ENCODE measurements at regions not wholly inside any gene's neighbourhood (a gene's known extent, or its start where the extent isn't known, plus 50 kb on each side); places are given as distances from the start of the nearest gene placed in this dataset.

DNA sequence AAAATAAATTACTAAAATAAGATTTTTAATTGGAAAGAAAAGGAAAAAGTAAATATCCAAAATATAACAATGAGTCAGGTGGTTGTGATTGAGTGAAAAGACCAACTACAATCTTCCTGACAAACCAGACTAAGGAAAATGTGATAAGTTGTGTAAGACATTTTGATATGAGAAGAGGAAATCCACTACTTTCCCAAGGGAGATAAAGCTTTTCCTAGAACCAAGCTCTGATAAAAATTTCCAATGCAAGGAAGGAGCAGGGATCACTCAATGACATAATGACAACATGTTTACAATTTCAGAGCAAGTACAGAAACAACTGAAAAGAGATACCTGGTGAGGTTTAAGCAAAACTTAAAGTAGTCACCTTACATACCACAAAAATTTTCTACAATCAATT lies 305.1 kb upstream of the RASGEF1B start:
- Histone ChIP-seq H3K4me1 (no peaks in the 10 kb centered on the region), H3K27ac (no peak overlapping the region), H3K36me3 (no peaks in the 10 kb centered on the region), H3K4me2 (no peak overlapping the region), H3K9ac (no peak overlapping the region), H3K9me3 (no peaks in the 10 kb centered on the region), H4K20me1 (no peaks in the 10 kb centered on the region), H3K27me3 (no peaks in the 10 kb centered on the region), H3K4me3 (no peak overlapping the region)
- TF ChIP-seq Cebpa-rat (IDR thresholded peaks at IDR 0.05), result no peak

GRCh38 chr4:81773557-81773956 lies 301.9 kb upstream of the RASGEF1B start:
- no peaks in the 10 kb centered on the region for H3K9me3 ChIP-seq
- no peak for TF ChIP-seq Cebpa-rat (IDR thresholded peaks at IDR 0.05)
- H3K4me3 ChIP-seq, result no peak overlapping the region
- H3K4me2 ChIP-seq, result no peak overlapping the region
- H3K27me3 ChIP-seq, result no peaks in the 10 kb centered on the region
- no peaks in the 10 kb centered on the region for H4K20me1 ChIP-seq
- H3K4me1 ChIP-seq, result no peaks in the 10 kb centered on the region
- no peak overlapping the region for H3K27ac ChIP-seq
- no peaks in the 10 kb centered on the region for H3K36me3 ChIP-seq
- no peak overlapping the region for H3K9ac ChIP-seq

DNA sequence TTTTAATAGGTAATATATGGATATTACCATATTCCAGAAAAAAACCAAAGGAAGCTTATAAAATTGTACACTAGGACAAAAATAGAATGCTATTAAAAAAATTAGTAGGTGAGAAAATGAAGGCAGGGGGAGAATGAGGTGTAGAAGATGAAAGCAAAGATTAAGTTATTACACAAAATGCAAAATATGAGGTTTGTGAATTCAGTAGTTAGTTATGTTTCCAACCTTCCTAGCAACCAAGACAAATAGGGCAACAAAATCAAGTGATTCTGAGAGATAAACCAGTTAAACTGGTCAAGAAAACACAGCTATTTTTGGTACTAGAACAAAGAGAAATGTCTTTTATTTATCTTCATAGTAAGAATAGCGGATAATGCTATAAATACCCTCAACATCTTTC lies 300.0 kb upstream of the RASGEF1B start:
- no peaks in the 10 kb centered on the region for H3K9me3 ChIP-seq
- H3K4me2 ChIP-seq, result no peak overlapping the region
- H3K9ac ChIP-seq, result no peak overlapping the region
- no peak overlapping the region for H3K27ac ChIP-seq
- no peaks in the 10 kb centered on the region for H3K27me3 ChIP-seq
- no peak overlapping the region for H3K4me3 ChIP-seq
- TF ChIP-seq Cebpa-rat (IDR thresholded peaks at IDR 0.05), result no peak
- no peaks in the 10 kb centered on the region for H3K4me1 ChIP-seq
- H3K36me3 ChIP-seq, result no peaks in the 10 kb centered on the region
- H4K20me1 ChIP-seq, result no peaks in the 10 kb centered on the region

GRCh38 chr4:81769244-81769643 lies 297.5 kb upstream of the RASGEF1B start:
- no peaks in the 10 kb centered on the region for H3K9me3 ChIP-seq
- H3K36me3 ChIP-seq, result no peaks in the 10 kb centered on the region
- H3K4me2 ChIP-seq, result no peak overlapping the region
- no peaks in the 10 kb centered on the region for H3K27me3 ChIP-seq
- no peaks in the 10 kb centered on the region for H4K20me1 ChIP-seq
- H3K9ac ChIP-seq, result no peak overlapping the region
- no peaks in the 10 kb centered on the region for H3K4me1 ChIP-seq
- H3K27ac ChIP-seq, result no peak overlapping the region
- no peak overlapping the region for H3K4me3 ChIP-seq
- no peak for TF ChIP-seq Cebpa-rat (IDR thresholded peaks at IDR 0.05)

DNA sequence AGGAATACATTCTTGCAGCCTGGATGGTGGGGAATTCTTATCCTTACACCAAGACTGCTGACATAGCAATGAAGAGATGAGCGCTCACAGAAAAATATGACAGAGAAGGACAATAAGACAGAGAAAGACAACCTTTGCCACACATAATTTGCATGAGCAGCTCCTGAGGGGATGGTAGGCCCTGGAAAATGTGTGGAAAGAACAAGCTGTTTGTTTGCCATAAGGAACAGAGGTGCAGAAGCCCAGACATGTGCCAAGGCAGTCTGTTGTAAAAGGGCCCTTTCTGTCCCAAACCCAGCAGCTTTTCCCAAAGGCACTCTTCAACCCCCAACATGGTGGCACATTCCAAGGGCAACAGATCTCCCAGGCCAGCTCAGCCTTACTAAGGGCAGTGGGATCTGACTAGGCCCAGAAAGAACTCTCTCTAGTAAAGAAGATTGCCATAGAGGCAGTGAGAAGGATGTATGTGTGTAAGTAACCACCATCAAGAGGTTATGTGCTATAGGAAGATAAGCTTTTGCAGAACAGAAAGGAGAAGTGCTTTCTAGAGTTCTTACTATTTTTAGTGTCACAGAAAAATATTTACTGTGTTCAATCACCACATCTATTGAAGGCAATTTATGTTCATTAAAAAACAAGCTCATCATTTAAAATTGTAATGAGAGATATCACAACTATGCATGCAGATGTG lies 287.0 kb upstream of the RASGEF1B start:
- Histone ChIP-seq H4K20me1 (no peaks in the 10 kb centered on the region), H3K27me3 (no peaks in the 10 kb centered on the region), H3K9ac (no peak overlapping the region), H3K4me3 (no peak overlapping the region), H3K27ac (no peak overlapping the region), H3K9me3 (no peaks in the 10 kb centered on the region), H3K4me2 (no peak overlapping the region), H3K4me1 (peaks cover 21% of the 10 kb centered on the region), H3K36me3 (no peaks in the 10 kb centered on the region)
- no peak for TF ChIP-seq Cebpa-rat (IDR thresholded peaks at IDR 0.05)

DNA sequence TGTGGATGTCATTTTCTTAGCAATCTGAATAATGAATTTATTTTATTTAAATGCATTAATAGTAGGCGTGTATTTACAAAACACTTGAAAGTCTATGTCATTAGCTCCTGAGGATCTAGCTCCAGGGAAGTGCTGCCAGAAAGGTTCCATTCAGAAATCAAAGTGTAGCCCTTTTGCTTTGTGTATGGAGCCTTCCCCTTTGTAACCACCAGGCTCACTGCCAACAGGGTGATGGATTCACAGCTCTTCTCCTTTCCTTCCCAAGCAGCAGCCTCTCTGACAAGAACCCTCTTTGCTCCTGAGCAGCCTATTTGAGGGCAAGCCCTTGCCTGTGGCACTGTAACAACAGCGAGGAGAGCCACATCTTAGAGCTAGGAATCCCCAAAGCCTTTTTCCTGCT lies 286.0 kb upstream of the RASGEF1B start:
- no peak overlapping the region for H3K9ac ChIP-seq
- no peaks in the 10 kb centered on the region for H4K20me1 ChIP-seq
- no peak overlapping the region for H3K4me3 ChIP-seq
- no peak for TF ChIP-seq Cebpa-rat (IDR thresholded peaks at IDR 0.05)
- no peak overlapping the region for H3K27ac ChIP-seq
- H3K4me1 ChIP-seq, result peaks cover 21% of the 10 kb centered on the region
- no peaks in the 10 kb centered on the region for H3K27me3 ChIP-seq
- H3K9me3 ChIP-seq, result no peaks in the 10 kb centered on the region
- no peak overlapping the region for H3K4me2 ChIP-seq
- no peaks in the 10 kb centered on the region for H3K36me3 ChIP-seq

- Histone ChIP-seq H3K27me3 (no peaks in the 10 kb centered on the region), H3K27ac (no peak overlapping the region), H3K9ac (no peak overlapping the region), H3K9me3 (no peaks in the 10 kb centered on the region), H4K20me1 (no peaks in the 10 kb centered on the region), H3K4me1 (peaks cover 21% of the 10 kb centered on the region), H3K36me3 (no peaks in the 10 kb centered on the region), H3K4me3 (no peak overlapping the region), H3K4me2 (peak overlapping the region; percentile 23)
- no peak for TF ChIP-seq Cebpa-rat (IDR thresholded peaks at IDR 0.05)
Observed at GRCh38 chr4:81756973-81757372, 285.3 kb upstream of the RASGEF1B start.

DNA sequence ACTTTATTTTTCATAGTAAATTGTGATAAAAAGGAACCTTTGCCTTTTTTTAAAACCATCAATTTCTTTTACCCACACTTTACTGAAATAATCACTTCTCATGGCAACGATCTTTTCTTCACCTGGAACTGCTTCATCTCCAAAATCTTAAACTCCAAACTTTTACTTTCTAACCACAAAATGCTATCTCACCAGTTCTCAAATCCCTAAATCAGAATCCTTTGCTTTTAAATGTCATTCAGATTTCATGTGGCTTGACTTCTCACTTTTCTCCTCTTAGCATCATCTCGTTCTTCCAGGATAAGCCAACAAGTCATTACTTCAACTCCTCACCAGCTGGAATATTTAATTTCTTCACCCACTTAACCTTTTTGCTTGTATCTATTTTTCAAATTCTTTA lies 284.3 kb upstream of the RASGEF1B start:
- no peaks in the 10 kb centered on the region for H3K27me3 ChIP-seq
- H3K9ac ChIP-seq, result no peak overlapping the region
- no peak overlapping the region for H3K4me3 ChIP-seq
- no peak for TF ChIP-seq Cebpa-rat (IDR thresholded peaks at IDR 0.05)
- H3K4me1 ChIP-seq, result peaks cover 21% of the 10 kb centered on the region
- H4K20me1 ChIP-seq, result no peaks in the 10 kb centered on the region
- no peaks in the 10 kb centered on the region for H3K36me3 ChIP-seq
- H3K4me2 ChIP-seq, result peak overlapping the region; percentile 23
- H3K9me3 ChIP-seq, result no peaks in the 10 kb centered on the region
- no peak overlapping the region for H3K27ac ChIP-seq

DNA sequence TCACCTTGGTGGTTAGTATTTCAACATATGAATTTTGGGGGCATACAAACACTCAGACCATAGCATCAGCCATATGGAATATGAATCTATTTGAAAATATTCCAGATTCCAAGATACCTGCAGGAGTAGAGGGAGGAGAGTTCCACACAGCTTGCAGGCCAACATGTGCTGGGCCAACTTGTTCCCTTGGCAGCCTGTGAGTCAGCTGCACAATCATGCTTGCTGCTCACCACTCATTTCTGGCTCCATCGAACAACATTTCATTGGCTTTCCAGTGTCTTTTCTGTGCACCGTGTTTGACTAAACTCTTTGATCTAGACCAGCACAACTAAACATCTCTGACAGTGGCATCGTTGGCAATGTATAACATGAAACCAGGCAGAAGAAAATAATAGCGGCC lies 282.5 kb upstream of the RASGEF1B start:
- H3K9ac ChIP-seq, result no peak overlapping the region
- H3K4me3 ChIP-seq, result no peak overlapping the region
- peaks cover 21% of the 10 kb centered on the region for H3K4me1 ChIP-seq
- H3K4me2 ChIP-seq, result no peak overlapping the region
- no peaks in the 10 kb centered on the region for H3K36me3 ChIP-seq
- H3K27ac ChIP-seq, result no peak overlapping the region
- H3K27me3 ChIP-seq, result no peaks in the 10 kb centered on the region
- TF ChIP-seq Cebpa-rat (IDR thresholded peaks at IDR 0.05), result no peak
- no peaks in the 10 kb centered on the region for H4K20me1 ChIP-seq
- no peaks in the 10 kb centered on the region for H3K9me3 ChIP-seq

GRCh38 chr4:81751531-81752289 lies 280.0 kb upstream of the RASGEF1B start:
- TF ChIP-seq Cebpa-rat (IDR thresholded peaks at IDR 0.05), result no peak
- H3K27me3 ChIP-seq, result no peaks in the 10 kb centered on the region
- no peaks in the 10 kb centered on the region for H4K20me1 ChIP-seq
- no peaks in the 10 kb centered on the region for H3K36me3 ChIP-seq
- no peak overlapping the region for H3K27ac ChIP-seq
- H3K9me3 ChIP-seq, result no peaks in the 10 kb centered on the region
- peaks cover 18% of the 10 kb centered on the region for H3K4me1 ChIP-seq
- H3K4me3 ChIP-seq, result no peak overlapping the region
- no peak overlapping the region for H3K4me2 ChIP-seq
- no peak overlapping the region for H3K9ac ChIP-seq

Data from BLaER1 (cell line).